ENCODE measurements at regions not wholly inside any gene's neighbourhood (a gene's known extent, or its start where the extent isn't known, plus 50 kb on each side); places are given as distances from the start of the nearest gene placed in this dataset.

DNA sequence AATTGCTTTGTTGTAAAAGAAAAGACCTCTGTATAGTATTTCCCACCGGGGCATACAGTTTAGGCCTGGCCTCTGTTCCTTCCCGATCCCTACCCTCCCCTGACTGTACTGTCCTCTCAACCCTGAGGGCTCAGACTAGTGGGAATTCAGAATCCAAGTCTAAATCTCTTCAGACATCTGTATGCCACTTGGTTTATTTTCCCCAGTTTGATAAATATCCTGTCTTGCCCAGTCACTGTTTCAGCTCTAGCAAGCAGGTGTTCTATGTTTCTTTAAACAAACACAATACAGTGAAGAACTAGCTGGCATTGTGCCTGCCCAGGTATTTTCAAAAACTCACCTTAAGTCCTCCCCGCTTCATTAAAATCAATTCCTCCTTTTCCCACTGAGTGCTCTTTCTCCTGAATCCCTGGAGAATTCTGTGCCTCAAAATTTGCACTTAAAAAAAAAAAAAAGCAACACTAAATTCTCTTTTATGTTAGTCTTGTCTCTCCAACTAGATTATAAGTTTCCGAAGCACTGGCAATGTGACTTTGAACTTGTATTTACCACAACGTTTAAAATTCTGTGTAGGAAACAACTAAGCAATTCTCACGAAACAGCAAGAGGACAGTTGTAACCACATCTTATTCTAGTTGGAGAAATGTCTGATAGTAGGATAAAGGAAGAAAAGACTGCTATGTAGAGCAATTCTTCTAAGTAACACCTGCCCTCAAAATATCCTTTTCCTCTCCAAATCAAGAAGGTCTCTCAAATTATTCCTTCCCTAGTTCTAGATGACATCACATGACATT is 112.0 kb upstream of the CARMIL1 start:
- DNase-seq = no peak

DNA sequence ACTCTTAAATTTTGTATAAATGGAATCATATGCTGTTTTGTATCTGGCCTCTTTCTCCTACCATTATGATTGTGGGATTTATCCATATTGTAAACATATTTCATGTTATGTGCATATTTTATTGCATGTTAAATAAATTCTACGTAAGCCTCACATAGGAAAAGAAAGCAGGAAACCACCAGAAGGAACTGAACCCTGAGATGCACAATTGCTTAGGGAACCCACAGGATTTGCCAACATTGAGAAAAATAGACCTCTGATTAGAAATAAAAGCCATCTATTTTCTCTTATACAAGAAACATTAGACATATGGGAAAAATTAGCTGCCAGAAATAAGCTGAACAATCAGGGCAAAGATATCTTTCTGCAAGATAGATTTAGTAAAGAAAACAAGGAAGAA is 111.2 kb upstream of the CARMIL1 start:
- no peak for DNase-seq

DNA sequence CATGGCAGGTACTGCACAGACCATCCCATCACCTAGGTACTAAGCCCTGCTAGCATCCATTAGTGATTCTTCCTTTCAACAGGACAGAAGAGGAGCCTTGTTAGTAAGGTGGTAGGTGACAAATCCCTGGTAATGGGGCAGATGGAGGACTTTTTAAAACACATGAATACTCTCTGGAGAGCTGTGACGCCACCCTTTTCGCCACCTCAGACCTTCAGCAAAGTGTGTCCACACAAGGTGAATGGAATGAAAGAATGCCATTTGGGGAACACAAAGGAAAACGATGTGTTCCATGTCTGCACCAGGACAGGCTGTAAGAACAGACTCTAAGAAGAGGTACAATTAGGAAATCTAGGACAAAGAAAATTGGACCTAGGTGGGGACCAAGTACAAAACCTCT is 110.5 kb upstream of the CARMIL1 start:
- no peak for DNase-seq

- DNase-seq = no peak
Observed at GRCh38 chr6:25169553-25169952, 109.6 kb upstream of the CARMIL1 start.

- no peak for DNase-seq
Observed at GRCh38 chr6:25169961-25170360, 109.2 kb upstream of the CARMIL1 start.

DNA sequence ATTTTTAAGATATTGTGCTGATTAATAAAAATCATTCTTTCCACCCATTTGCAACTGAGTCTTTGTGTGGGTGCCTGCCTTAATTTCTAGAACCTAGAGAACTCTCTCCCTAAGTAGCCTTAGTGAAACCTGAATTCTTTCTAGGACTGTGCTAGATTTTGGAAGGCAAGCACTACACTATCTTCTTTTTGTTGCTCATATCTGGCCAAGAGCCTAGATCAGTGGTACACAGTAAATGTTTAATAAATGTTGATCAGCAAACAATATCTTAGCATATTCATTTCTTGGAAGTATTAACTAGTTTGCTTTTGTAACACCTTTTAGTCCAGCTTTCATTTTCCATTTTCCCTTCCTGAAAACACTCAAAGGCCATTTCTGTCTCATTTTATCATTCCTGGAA is 108.5 kb upstream of the CARMIL1 start:
- DNase-seq = no peak

- DNase-seq = no peak
Observed at GRCh38 chr6:25171301-25171700, 107.9 kb upstream of the CARMIL1 start.

DNA sequence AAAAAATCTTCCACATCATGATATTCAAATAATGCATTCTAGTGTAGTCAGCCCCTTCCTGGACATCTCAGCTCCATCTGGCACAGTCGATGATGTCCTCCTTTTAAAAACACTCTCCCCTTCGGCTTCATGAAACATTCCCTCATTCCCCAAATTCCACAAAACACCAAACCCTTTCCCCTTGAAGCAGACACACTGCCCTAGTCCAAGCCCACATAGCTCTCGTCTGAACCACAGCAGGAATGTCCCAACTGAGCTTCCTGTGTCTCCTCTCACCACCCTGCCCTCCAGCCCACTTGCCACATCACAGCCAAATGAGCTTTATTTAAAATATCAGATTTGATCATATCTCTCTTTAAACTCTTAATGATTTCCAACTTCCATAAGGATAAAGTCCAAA is 106.4 kb upstream of the CARMIL1 start:
- no peak for DNase-seq

GRCh38 chr6:25173246-25173645 is 105.9 kb upstream of the CARMIL1 start:
- no peak for DNase-seq

DNA sequence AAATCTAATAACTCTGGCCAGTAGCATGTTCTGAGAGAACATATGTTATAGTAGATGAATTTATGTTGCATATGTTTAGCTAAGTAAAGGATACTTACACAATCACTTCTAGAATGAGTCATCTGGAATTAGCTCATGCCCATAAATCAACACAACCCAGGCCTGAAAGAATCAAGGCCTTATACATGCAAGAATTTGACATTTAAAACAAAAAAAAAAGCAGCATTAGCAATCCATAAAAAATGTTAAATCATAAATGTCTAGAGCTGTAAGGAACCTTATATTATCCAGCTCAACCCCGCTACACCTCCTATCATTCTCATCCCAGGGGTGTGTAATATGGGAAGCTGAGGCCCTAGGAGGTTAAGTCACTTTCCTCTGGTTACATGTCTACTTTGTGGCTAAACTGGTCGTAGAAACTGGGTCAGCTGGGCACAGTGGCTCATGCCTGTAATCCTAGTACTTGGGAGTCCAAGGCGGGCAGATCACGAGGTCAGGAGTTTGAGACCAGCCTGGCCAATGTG is 105.2 kb upstream of the CARMIL1 start:
- DNase-seq = no peak

- no peak for DNase-seq
Observed at GRCh38 chr6:25174678-25175077, 104.5 kb upstream of the CARMIL1 start.

DNA sequence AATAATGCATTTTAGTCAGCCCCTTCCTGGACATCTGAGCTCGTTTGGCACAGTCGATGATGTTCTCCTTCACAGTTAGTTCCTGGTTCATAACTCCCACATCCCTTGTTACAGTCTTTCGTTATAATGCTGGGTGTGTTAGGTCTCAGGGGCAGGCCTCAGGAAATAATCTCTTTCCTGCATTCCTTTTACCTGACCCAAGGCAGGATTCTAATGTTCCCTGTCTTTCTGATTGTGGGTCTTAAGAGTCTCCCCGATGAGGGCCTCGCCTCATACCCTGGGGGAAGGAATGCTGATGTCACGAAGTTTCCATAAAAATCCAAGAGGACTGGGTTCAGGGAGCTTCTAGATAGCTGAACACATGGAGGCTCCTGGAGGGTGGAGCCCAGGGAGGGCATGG is 104.0 kb upstream of the CARMIL1 start:
- DNase-seq = no peak

- no peak for DNase-seq
Observed at GRCh38 chr6:25175681-25176080, 103.5 kb upstream of the CARMIL1 start.

DNA sequence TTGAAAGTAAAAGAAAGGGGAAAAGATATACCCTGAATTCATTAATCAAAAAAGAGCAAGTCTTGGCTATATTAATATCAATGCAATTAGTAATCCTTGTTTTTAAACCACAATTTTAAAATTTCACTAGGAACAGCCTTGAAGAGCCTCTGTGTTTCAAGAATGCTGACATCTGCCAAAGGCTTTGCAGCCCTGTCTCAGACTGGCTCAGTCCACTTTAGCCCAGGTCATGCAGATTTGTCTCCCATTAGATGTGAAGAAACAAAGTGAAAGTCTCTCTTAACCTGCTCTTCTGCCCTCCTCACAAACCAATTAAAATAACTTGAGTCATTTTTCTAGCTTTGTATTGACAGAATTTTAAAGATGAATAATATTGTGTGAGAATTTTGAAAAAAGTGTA is 102.7 kb upstream of the CARMIL1 start:
- no peak for DNase-seq

- no peak for DNase-seq
Observed at GRCh38 chr6:25177500-25178028, 101.6 kb upstream of the CARMIL1 start.

DNA sequence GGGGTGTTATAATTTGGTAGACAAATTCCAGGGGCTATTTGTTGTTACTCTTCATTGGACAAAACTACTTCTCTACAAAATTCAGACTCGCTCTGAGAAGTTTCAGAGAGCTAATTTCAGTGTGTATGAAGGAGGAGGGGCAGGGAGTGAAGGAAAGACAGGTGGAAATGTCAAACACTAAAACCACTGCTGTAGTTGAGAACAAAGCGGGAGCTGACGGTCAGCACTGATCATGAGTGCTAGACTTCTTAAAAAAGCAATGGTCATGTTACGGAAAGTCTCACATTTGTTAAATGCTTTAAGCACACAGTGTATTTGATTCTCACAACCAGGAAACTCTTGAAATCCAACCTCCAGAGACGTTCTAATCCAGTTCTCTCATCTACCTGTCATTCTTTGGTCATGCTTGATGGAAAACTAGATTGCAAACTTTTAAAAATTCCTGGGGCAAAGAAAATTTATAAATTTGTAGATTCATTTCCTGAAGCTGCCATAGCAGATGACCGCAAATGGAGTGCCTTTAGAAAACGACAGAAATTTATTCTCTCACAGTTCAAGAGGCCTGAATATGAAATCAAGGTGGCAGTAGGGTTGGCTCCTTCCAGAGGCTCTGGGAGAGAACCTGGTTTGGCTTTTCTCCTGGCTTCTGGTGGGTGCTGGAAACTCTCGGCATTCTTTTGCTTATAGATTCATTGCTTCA is 100.7 kb upstream of the CARMIL1 start:
- no peak for DNase-seq

GRCh38 chr6:25179051-25179778 is 100.0 kb upstream of the CARMIL1 start:
- DNase-seq = no peak

- DNase-seq = no peak
Observed at GRCh38 chr6:25180630-25181349, 98.4 kb upstream of the CARMIL1 start.

DNA sequence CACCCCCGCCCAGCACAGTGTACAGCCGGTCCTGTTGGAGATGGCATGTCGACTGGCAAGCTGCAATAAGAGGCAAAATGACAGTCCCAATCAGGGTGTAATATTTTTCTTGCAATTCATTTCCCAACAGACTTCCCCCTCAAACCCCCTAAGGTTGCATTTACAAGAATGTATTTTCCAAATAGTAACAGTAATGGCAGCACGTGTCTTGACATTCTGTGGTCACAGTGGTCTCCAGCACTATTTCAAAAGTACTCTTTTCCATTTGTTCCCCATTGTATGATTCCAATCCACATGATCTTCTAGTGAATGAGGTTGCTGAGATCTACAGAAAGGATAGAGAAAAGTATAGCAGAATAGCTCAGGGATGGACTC is 97.8 kb upstream of the CARMIL1 start:
- no peak for DNase-seq

GRCh38 chr6:25181923-25182322 is 97.3 kb upstream of the CARMIL1 start:
- no peak for DNase-seq

GRCh38 chr6:25186919-25187318 is 92.3 kb upstream of the CARMIL1 start:
- DNase-seq = no peak

DNA sequence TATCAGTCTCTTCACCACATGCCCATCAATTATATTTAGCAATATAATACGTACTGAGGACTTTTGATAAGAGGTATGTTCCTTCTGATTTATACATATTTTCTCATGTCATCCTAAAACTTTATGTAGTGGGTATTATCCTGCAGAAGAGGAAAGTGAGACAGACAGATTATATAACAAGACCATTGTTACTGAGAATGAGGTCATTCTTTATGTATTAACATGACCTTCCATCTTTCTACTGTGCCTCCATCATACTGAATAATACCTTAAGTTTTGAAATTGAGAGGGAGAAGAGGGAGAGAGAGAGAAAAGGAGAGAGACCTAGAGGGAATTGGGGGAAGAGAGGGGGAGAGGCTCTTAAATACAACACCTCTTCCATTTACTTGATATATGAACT is 90.9 kb upstream of the CARMIL1 start:
- DNase-seq = no peak

Data from DMS 273 treated with DMSO at 0.1 percent for 48 hours (cell line).